Effector memory CD8-positive, alpha-beta T cell (primary cell): ENCODE measurements at regions not wholly inside any gene's neighbourhood (a gene's known extent, or its start where the extent isn't known, plus 50 kb on each side); places are given as distances from the start of the nearest gene placed in this dataset.

Experiments
- ATAC-seq: fragments of 150-1000 bp; cut with Tn5 transposase; replicated peaks from 2 replicates; pipeline ENCODE4 v1.10.0; 2021; ENCODE audit warnings: mild to moderate bottlenecking, moderate library complexity
- DNase-seq, 3 experiments: peaks; one replicate each; pipeline ENCODE4 v3.0.0; 2021
- H3K27ac Mint-ChIP-seq, 2 donors: one replicate each; pipeline ENCODE4 v1.8.0; 2022; ENCODE audit warnings: mild to moderate bottlenecking in 2 of 2, mixed read lengths in 2 of 2, moderate library complexity in 2 of 2
- H3K27me3 Mint-ChIP-seq, 2 donors: one replicate each; pipeline ENCODE4 v1.8.0; 2022; ENCODE audit warnings: mixed read lengths in 2 of 2
- H3K36me3 Mint-ChIP-seq: one replicate; pipeline ENCODE4 v1.8.0; 2022; ENCODE audit warnings: mild to moderate bottlenecking, moderate library complexity, mixed read lengths; ENCODE audit not compliant: insufficient read depth
- H3K4me1 Mint-ChIP-seq, 2 donors: one replicate each; pipeline ENCODE4 v1.8.0; 2022; ENCODE audit warnings: low read depth in 2 of 2, mixed read lengths in 2 of 2
- H3K4me3 Mint-ChIP-seq, 2 donors: one replicate each; pipeline ENCODE4 v1.8.0; 2022; ENCODE audit warnings: mild to moderate bottlenecking in 2 of 2, mixed read lengths in 2 of 2, moderate library complexity in 2 of 2
- H3K9me3 Mint-ChIP-seq, 2 donors: one replicate each; pipeline ENCODE4 v1.8.0; 2022; ENCODE audit warnings: mixed read lengths in 2 of 2

GRCh38 chr15:61519296-61519695 is 290.2 kb upstream of the RORA start:
- H3K9me3 Mint-ChIP-seq: no peaks in the 10 kb centered on the region
- H3K27me3 Mint-ChIP-seq: peaks cover 27 to 46% of the 10 kb centered on the region in 2 donors
- H3K4me1 Mint-ChIP-seq: no peaks in the 10 kb centered on the region
- DNase-seq (no peak), ATAC-seq (no peak)
- no peaks in the 10 kb centered on the region for H3K36me3 Mint-ChIP-seq
- no peak overlapping the region for H3K27ac Mint-ChIP-seq
- no peak overlapping the region for H3K4me3 Mint-ChIP-seq

GRCh38 chr15:61518191-61518950 is 289.3 kb upstream of the RORA start:
- Mint-ChIP-seq H3K27ac (no peak overlapping the region), H3K4me1 (no peaks in the 10 kb centered on the region), H3K27me3 (peaks cover 33 to 52% of the 10 kb centered on the region in 2 donors), H3K9me3 (no peaks in the 10 kb centered on the region), H3K4me3 (no peak overlapping the region), H3K36me3 (no peaks in the 10 kb centered on the region)
- DNase-seq (no peak), ATAC-seq (no peak)

GRCh38 chr15:61517776-61518175 is 288.7 kb upstream of the RORA start:
- H3K4me3 Mint-ChIP-seq: no peak overlapping the region
- DNase-seq (no peak), ATAC-seq (no peak)
- peaks cover 35 to 50% of the 10 kb centered on the region in 2 donors for H3K27me3 Mint-ChIP-seq
- no peaks in the 10 kb centered on the region for H3K36me3 Mint-ChIP-seq
- H3K9me3 Mint-ChIP-seq: no peaks in the 10 kb centered on the region
- H3K27ac Mint-ChIP-seq: no peak overlapping the region
- no peaks in the 10 kb centered on the region for H3K4me1 Mint-ChIP-seq

DNA sequence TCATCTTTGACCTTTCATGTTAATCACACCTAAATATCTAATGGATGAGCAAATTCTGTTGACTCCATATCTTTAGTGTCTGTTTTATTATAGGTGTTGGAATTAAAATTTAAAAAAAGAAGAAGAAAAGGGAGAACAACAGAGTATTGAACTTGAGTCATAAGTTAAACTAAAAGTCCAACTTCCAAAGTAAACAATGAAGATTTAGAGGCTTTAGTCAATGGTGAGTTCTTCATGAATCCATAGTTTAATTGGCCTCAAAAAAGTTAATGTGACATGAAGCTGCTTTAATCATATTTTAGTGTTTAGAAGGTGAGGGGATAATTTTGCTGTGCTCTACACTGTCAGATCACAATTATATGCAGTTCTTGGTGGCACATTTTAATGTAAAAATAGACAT is 288.2 kb upstream of the RORA start:
- no peak overlapping the region for H3K4me3 Mint-ChIP-seq
- ATAC-seq (no peak), DNase-seq (no peak)
- no peaks in the 10 kb centered on the region for H3K4me1 Mint-ChIP-seq
- H3K27ac Mint-ChIP-seq: no peak overlapping the region
- peaks cover 40 to 52% of the 10 kb centered on the region in 2 donors for H3K27me3 Mint-ChIP-seq
- H3K9me3 Mint-ChIP-seq: no peaks in the 10 kb centered on the region
- no peaks in the 10 kb centered on the region for H3K36me3 Mint-ChIP-seq

DNA sequence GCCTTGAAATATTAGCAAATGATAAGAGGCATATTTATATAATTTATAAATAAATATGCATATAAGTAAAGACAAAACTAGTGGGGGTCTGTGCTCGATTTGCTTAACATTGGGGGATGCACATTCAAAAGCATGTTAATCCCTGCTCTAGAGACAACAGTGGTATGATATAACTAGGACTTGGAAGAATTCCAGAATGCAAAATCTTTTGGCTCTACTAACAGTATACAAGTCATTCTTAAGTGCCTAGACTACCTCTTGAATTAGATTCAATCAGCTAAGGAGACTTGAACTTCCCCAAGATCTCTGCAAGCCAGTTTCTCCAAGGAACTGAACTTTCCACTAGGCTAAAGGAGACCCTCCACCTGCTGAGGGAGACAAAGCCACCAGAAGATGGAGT is 282.7 kb upstream of the RORA start:
- no peak overlapping the region for H3K27ac Mint-ChIP-seq
- H3K27me3 Mint-ChIP-seq: peaks cover 68 to 74% of the 10 kb centered on the region in 2 donors
- DNase-seq: no peak
- H3K9me3 Mint-ChIP-seq: no peaks in the 10 kb centered on the region
- H3K4me1 Mint-ChIP-seq: no peaks in the 10 kb centered on the region
- ATAC-seq: no peak
- H3K36me3 Mint-ChIP-seq: no peaks in the 10 kb centered on the region
- no peak overlapping the region for H3K4me3 Mint-ChIP-seq

DNA sequence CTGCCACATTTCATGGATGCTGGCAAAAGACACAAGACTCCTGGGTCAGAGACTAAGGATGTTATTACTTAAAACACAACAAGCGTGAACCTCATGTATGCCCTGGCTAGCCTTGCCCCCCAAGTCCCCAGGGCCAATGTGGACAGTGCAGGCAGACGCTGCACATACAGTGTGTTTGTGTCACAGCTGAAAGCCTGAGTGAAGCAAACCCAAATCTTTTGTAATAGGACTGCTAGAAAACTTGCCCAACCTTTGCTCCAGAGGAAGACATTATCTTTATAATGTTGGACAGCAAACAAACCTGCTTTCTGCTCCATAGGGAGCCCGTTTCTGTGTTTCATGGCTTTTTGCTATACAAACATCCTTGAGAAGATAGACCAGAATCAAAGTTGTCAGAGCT is 282.0 kb upstream of the RORA start:
- Mint-ChIP-seq H3K9me3 (no peaks in the 10 kb centered on the region), H3K36me3 (no peaks in the 10 kb centered on the region), H3K4me1 (no peaks in the 10 kb centered on the region), H3K27me3 (peaks cover 65 to 78% of the 10 kb centered on the region in 2 donors), H3K27ac (no peak overlapping the region), H3K4me3 (no peak overlapping the region)
- no peak for DNase-seq
- ATAC-seq: no peak

DNA sequence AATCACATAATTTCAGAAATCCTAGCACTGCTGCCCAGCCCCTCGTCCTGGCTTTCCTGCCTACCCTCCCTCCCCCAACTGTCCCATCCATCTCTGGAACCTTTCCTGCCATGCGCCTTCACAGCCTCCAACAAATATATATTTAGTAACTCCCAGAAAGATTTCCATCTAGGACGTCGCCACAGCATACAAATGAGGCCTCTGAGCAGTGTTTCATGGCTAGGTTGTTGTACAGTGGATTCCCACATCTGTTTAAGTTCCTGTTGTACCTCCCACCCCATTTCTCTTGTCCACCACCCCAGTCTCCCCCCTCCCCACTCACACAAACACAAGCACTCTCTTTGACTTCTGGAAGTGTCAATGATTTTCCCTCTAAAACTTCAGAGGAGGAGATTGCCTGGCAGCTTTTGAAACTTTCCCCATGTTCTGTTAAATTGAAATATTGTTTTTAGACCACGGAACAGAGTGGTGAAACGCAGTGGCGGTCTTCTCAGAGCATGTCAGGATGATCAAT is 280.3 kb upstream of the RORA start:
- DNase-seq (no peak), ATAC-seq (no peak)
- Mint-ChIP-seq H3K27ac (no peak overlapping the region), H3K36me3 (no peaks in the 10 kb centered on the region), H3K4me1 (no peaks in the 10 kb centered on the region), H3K4me3 (no peak overlapping the region), H3K27me3 (peaks cover 58 to 68% of the 10 kb centered on the region in 2 donors), H3K9me3 (no peaks in the 10 kb centered on the region)

DNA sequence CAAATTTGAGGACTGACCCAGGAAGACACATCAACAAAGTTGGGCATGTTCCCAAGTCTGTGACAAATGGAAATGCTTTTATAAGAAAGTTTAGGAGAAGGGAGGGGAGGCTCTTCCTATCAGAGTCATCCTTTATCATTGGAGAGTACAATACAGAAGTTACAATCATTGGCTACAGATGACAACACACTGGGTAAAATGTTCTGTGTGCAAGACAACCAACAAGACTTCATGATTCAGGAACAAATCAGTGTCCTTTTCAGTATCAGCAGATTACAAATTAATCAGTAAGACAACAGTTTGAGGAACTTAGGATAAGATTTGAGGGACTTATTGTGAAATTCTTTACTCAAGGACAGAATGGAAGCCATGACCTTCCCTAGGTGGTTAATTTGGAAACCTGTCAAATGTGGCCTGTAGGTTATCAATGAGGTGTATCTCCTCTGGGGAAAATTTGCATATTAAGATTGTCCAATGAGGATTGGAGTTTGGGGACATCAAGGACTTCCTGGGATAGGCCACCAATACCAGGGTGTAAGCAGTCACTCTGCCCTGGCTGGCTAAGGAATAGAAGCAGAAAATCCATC is 274.4 kb upstream of the RORA start:
- no peaks in the 10 kb centered on the region for H3K4me1 Mint-ChIP-seq
- no peak for DNase-seq
- no peaks in the 10 kb centered on the region for H3K36me3 Mint-ChIP-seq
- H3K27me3 Mint-ChIP-seq: peaks cover 60 to 67% of the 10 kb centered on the region in 2 donors
- no peaks in the 10 kb centered on the region for H3K9me3 Mint-ChIP-seq
- no peak overlapping the region for H3K27ac Mint-ChIP-seq
- H3K4me3 Mint-ChIP-seq: no peak overlapping the region
- no peak for ATAC-seq

DNA sequence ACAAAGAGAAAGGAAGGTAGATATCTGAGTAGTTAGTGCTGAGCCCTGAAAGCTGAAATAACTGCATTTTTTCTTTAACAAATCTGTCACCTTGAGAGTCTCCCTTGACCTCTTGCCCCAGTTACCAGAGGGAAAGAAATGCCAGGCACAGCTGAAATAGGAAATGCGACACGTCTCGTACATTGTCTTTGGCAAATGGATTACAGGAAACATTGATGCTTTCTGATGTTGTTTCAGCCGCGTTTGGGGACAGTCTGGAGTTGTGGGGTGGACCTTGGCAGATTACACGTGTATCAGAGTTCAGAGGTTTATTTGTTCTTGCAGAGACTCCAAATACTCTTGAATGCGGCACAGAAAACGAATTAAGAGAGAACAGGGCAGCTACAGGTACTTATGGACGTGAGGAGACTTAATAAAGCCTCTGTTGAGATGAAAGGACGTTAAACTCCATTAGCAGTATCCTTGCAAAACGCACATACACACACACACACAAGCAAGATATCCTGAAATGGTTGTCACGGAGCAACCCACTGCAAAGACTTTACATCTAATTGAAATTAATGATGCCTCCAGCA is 272.8 kb upstream of the RORA start:
- no peaks in the 10 kb centered on the region for H3K4me1 Mint-ChIP-seq
- ATAC-seq (no peak), DNase-seq (no peak)
- H3K27me3 Mint-ChIP-seq: peaks cover 51 to 56% of the 10 kb centered on the region in 2 donors
- no peak overlapping the region for H3K4me3 Mint-ChIP-seq
- H3K27ac Mint-ChIP-seq: no peak overlapping the region
- no peaks in the 10 kb centered on the region for H3K9me3 Mint-ChIP-seq
- H3K36me3 Mint-ChIP-seq: no peaks in the 10 kb centered on the region

DNA sequence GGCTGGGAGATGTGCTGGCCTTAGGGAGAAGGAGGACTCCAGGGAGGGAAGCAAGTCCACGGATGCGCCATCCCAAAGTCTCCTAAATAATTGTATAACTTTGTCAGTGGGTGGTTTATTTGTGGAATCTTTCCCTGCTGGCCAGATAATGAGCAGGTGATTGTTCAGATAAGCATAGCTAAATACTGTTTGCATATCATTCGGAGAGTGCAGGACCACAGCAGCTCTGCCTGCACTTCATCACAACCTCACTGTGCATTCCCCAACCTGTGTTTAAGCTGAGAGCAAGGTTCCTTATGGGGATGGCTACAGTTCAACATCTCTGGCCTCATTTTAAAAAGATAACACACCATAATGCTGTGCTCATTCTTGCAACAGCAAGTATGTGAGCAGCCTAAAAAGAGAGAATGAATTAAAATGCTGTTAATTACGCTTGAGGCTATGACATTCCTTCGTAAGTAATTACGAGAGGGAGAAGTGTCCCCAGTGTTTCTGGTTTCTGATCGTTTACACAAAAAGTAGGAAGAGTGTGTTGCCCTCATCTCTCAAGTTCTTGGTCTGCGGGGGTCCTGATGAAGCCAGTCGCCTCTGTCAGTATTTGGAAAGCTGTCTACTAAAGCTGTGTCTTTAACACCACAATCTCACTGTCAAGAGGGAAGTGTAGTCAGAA is 272.0 kb upstream of the RORA start:
- H3K9me3 Mint-ChIP-seq: no peaks in the 10 kb centered on the region
- no peak for ATAC-seq
- DNase-seq: no peak
- no peak overlapping the region for H3K4me3 Mint-ChIP-seq
- no peaks in the 10 kb centered on the region for H3K36me3 Mint-ChIP-seq
- H3K27ac Mint-ChIP-seq: no peak overlapping the region
- no peaks in the 10 kb centered on the region for H3K4me1 Mint-ChIP-seq
- H3K27me3 Mint-ChIP-seq: peaks cover 43 to 57% of the 10 kb centered on the region in 2 donors

DNA sequence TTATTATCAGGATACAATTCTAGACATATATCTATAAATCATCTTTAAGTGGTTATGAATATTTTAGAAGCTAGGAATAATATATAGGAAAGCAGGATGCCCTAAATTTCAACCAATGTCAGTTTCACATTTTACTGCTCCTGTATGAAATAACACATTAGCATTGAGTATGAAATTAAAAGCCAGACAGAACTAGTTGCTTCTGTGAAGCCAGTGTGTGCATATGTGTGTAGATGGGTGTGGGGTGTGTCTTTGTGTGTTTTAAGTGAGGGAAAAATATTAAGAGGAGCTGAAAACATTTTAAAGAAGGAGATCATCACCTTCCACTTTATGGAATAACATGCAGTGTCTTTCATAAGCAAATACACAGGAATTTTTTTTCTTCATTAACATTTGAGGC is 271.4 kb upstream of the RORA start:
- Mint-ChIP-seq H3K4me3 (no peak overlapping the region), H3K4me1 (no peaks in the 10 kb centered on the region), H3K9me3 (no peaks in the 10 kb centered on the region), H3K27me3 (peaks cover 42 to 57% of the 10 kb centered on the region in 2 donors), H3K36me3 (no peaks in the 10 kb centered on the region), H3K27ac (no peak overlapping the region)
- ATAC-seq: no peak
- no peak for DNase-seq

GRCh38 chr15:61499376-61499775 is 270.3 kb upstream of the RORA start:
- no peaks in the 10 kb centered on the region for H3K36me3 Mint-ChIP-seq
- no peaks in the 10 kb centered on the region for H3K9me3 Mint-ChIP-seq
- no peaks in the 10 kb centered on the region for H3K4me1 Mint-ChIP-seq
- no peak for ATAC-seq
- no peak overlapping the region for H3K4me3 Mint-ChIP-seq
- H3K27me3 Mint-ChIP-seq: peaks cover 44 to 55% of the 10 kb centered on the region in 2 donors
- H3K27ac Mint-ChIP-seq: no peak overlapping the region
- no peak for DNase-seq

GRCh38 chr15:61489571-61489970 is 260.5 kb upstream of the RORA start:
- no peak for DNase-seq
- Mint-ChIP-seq H3K27ac (no peak overlapping the region), H3K4me3 (no peak overlapping the region), H3K9me3 (no peaks in the 10 kb centered on the region), H3K36me3 (no peaks in the 10 kb centered on the region), H3K4me1 (no peaks in the 10 kb centered on the region), H3K27me3 (peaks cover 16 to 27% of the 10 kb centered on the region in 2 donors)
- ATAC-seq: no peak
